H9 (cell line): ENCODE measurements at regions not wholly inside any gene's neighbourhood (a gene's known extent, or its start where the extent isn't known, plus 50 kb on each side); places are given as distances from the start of the nearest gene placed in this dataset.

Experiments used
- DNase-seq: peaks from one replicate; pipeline ENCODE4 v3.0.0-alpha.2; 2017
- H2AFZ ChIP-seq: one replicate; pipeline ENCODE4 v1.6.1; 2013; ENCODE audit warnings: mild to moderate bottlenecking, low read length, control low read depth, moderate library complexity
- H2AK5ac ChIP-seq: 2 replicates; pipeline ENCODE4 v1.6.1; 2013; ENCODE audit warnings: low read length, control low read depth, mixed read lengths; ENCODE audit not compliant: insufficient read length
- H2BK120ac ChIP-seq: one replicate; pipeline ENCODE4 v1.6.1; 2013; ENCODE audit warnings: low read depth, mild to moderate bottlenecking, low read length, control low read depth, inconsistent platforms; ENCODE audit not compliant: poor library complexity, severe bottlenecking
- H2BK12ac ChIP-seq: 2 replicates; pipeline ENCODE4 v1.6.1; 2013; ENCODE audit warnings: low read length, control low read depth, mixed read lengths, low read depth; ENCODE audit not compliant: insufficient read length
- H2BK15ac ChIP-seq: 2 replicates; pipeline ENCODE4 v1.6.1; 2013; ENCODE audit warnings: low read depth, low read length, control low read depth
- H2BK20ac ChIP-seq: one replicate; pipeline ENCODE4 v1.6.1; 2013; ENCODE audit warnings: low read depth, mild to moderate bottlenecking, low read length, control low read depth, inconsistent platforms; ENCODE audit not compliant: poor library complexity, severe bottlenecking
- H2BK5ac ChIP-seq: 2 replicates; pipeline ENCODE4 v1.6.1; 2013; ENCODE audit warnings: low read length, control low read depth, mixed read lengths; ENCODE audit not compliant: insufficient read length
- H3K14ac ChIP-seq: 2 replicates; pipeline ENCODE4 v1.6.1; 2013; ENCODE audit warnings: low read length, control low read depth; ENCODE audit not compliant: insufficient read depth
- H3K18ac ChIP-seq: 2 replicates; pipeline ENCODE4 v1.6.1; 2013; ENCODE audit warnings: low read depth, mild to moderate bottlenecking, mixed read lengths, low read length, control low read depth; ENCODE audit not compliant: insufficient read length
- H3K23ac ChIP-seq: 2 replicates; pipeline ENCODE4 v1.6.1; 2013; ENCODE audit warnings: low read length, control low read depth, mixed read lengths, low read depth; ENCODE audit not compliant: insufficient read length
- H3K23me2 ChIP-seq: 2 replicates; pipeline ENCODE4 v1.6.1; 2013; ENCODE audit warnings: low read depth, mild to moderate bottlenecking, mixed read lengths, low read length, control low read depth; ENCODE audit not compliant: insufficient read length, poor library complexity, severe bottlenecking
- H3K27ac ChIP-seq: 2 replicates; pipeline ENCODE4 v1.5.1; 2013; ENCODE audit warnings: low read length, control low read depth, mixed read lengths, low read depth; ENCODE audit not compliant: insufficient read length
- H3K27me3 ChIP-seq: 2 replicates; pipeline ENCODE4 v1.6.1; 2013; ENCODE audit warnings: low read length, control low read depth, inconsistent platforms; ENCODE audit not compliant: insufficient read depth
- H3K4ac ChIP-seq: 2 replicates; pipeline ENCODE4 v1.6.1; 2013; ENCODE audit warnings: low read depth, mild to moderate bottlenecking, control low read depth, inconsistent platforms, low read length, moderate library complexity
- H3K4me1 ChIP-seq: 2 replicates; pipeline ENCODE4 v1.6.1; 2013; ENCODE audit warnings: low read length, control low read depth, inconsistent platforms; ENCODE audit not compliant: insufficient read depth
- H3K4me2 ChIP-seq: 2 replicates; pipeline ENCODE4 v1.6.1; 2013; ENCODE audit warnings: low read length, control low read depth, mixed read lengths; ENCODE audit not compliant: insufficient read length, insufficient read depth
- H3K56ac ChIP-seq: 2 replicates; pipeline ENCODE4 v1.6.1; 2013; ENCODE audit warnings: low read depth, mild to moderate bottlenecking, mixed read lengths, low read length, control low read depth; ENCODE audit not compliant: insufficient read length
- H3K79me1 ChIP-seq: 2 replicates; pipeline ENCODE4 v1.6.1; 2013; ENCODE audit warnings: low read depth, mild to moderate bottlenecking, moderate library complexity, low read length, control low read depth, inconsistent platforms; ENCODE audit not compliant: insufficient read depth, poor library complexity, severe bottlenecking
- H3K79me2 ChIP-seq: 2 replicates; pipeline ENCODE4 v1.6.1; 2013; ENCODE audit warnings: low read length, control low read depth, inconsistent platforms; ENCODE audit not compliant: insufficient read depth
- H3K9ac ChIP-seq: 2 replicates; pipeline ENCODE4 v1.6.1; 2013; ENCODE audit warnings: low read length, control low read depth, mixed read lengths; ENCODE audit not compliant: insufficient read length; ENCODE audit errors: extremely low read depth
- H3K9me3 ChIP-seq: one replicate; pipeline ENCODE4 v1.6.1; 2013; ENCODE audit warnings: low read depth, low read length, inconsistent platforms; ENCODE audit not compliant: control insufficient read depth
- H3T11ph ChIP-seq: one replicate; pipeline ENCODE4 v1.6.1; 2013; ENCODE audit warnings: mild to moderate bottlenecking, low read length, control low read depth, inconsistent platforms
- H4K20me1 ChIP-seq: one replicate; pipeline ENCODE4 v1.6.1; 2013; ENCODE audit not compliant: control insufficient read depth, insufficient read length, insufficient read depth
- H4K5ac ChIP-seq: 2 replicates; pipeline ENCODE4 v1.6.1; 2013; ENCODE audit warnings: low read depth, mild to moderate bottlenecking, mixed read lengths, low read length, control low read depth; ENCODE audit not compliant: insufficient read length
- H4K8ac ChIP-seq: replicated peaks from 2 replicates; pipeline ENCODE4 v1.6.1; 2013; ENCODE audit warnings: low read length, control low read depth, mixed read lengths, low read depth; ENCODE audit not compliant: insufficient read length
- H4K91ac ChIP-seq: 2 replicates; pipeline ENCODE4 v1.6.1; 2013; ENCODE audit warnings: low read depth, mild to moderate bottlenecking, moderate library complexity, mixed read lengths, low read length, control low read depth; ENCODE audit not compliant: insufficient read length
- H3K27ac Mint-ChIP-seq, 3 experiments: 2 replicates in 2 of 3; 3 replicates in 1 of 3; pipeline ENCODE4 v1.8.0; 2020 to 2021; ENCODE audit warnings: mixed read lengths in 3 of 3, mild to moderate bottlenecking in 1 of 3, moderate library complexity in 1 of 3
- H3K27me3 Mint-ChIP-seq: 2 replicates; pipeline ENCODE4 v1.8.0; 2021; ENCODE audit warnings: low read depth, mild to moderate bottlenecking, moderate library complexity, mixed read lengths
- H3K36me3 Mint-ChIP-seq, 3 experiments: 2 replicates in 2 of 3; 3 replicates in 1 of 3; pipeline ENCODE4 v1.8.0; 2020 to 2021; ENCODE audit warnings: low read depth in 3 of 3, mixed read lengths in 3 of 3; ENCODE audit not compliant: insufficient read depth in 1 of 3
- H3K4me1 Mint-ChIP-seq, 2 experiments: 2 replicates each; pipeline ENCODE4 v1.8.0; 2020; ENCODE audit warnings: mixed read lengths in 2 of 2
- H3K4me3 Mint-ChIP-seq, 2 experiments: 2 replicates in 1 of 2; 3 replicates in 1 of 2; pipeline ENCODE4 v1.8.0; 2020 to 2021; ENCODE audit warnings: mild to moderate bottlenecking in 2 of 2, mixed read lengths in 2 of 2, moderate library complexity in 1 of 2
- H3K9me3 Mint-ChIP-seq, 2 experiments: 2 replicates in 1 of 2; 3 replicates in 1 of 2; pipeline ENCODE4 v1.8.0; 2020; ENCODE audit warnings: mild to moderate bottlenecking in 2 of 2, mixed read lengths in 2 of 2, moderate library complexity in 1 of 2
- WGBS: extraction: QIAGEN DNeasy Blood & Tissue Kit; methylation state at CpG from one replicate; pipeline ENCODE4 v1.1.7; 2013; ENCODE audit warnings: missing lambda C conversion rate, low lambda C conversion rate, mixed read lengths; ENCODE audit not compliant: insufficient read length; ENCODE audit errors: extremely low coverage; 5-methylcytosine and 5-hydroxymethylcytosine counted together
- TF ChIP-seq, protein P1 (sequence below): fragments of 200-600 bp; sonication (generic); conservative IDR thresholded peaks from 3 replicates; pipeline ENCODE4 v1.8.0; 2021; ENCODE audit warnings: antibody characterized with exemption, mild to moderate bottlenecking

DNA sequence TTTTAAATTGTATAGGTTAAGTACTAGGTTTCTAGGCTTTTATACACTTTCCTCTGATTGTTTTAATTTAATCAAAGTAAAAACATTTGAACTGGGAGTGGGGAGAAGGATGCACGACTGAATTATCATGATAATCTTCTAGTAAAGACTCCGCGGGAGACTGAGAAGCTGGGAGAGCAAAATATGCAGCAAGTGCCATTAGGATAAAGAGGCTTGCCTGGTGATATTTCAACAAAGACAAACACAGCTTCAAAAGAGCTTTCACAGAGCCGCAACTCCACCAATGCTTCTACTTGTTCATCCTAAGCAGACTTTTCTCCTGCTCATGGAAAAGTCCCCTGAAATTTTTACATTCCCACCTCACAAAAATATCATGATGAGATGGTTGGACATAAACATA, 239.0 kb upstream of the PTBP2 start:
- H2AK5ac ChIP-seq, result no peak overlapping the region
- no peaks in the 10 kb centered on the region for H3K9me3 ChIP-seq
- H3K27me3 ChIP-seq, result peaks cover 16% of the 10 kb centered on the region
- Mint-ChIP-seq H3K27me3 (peaks cover 61% of the 10 kb centered on the region), H3K4me3 (peak overlapping the region; percentile 16 to 44; a peak in 3 of 5 replicates), H3K9me3 (peaks cover 0 to 3% of the 10 kb centered on the region in 2 experiments; a peak in 1 of 5 replicates), H3K27ac (peak overlapping the region in 1 of 3 experiments; percentile 2; a peak in 1 of 7 replicates), H3K36me3 (peaks cover 0 to 2% (median 2%) of the 10 kb centered on the region in 3 experiments; a peak in 4 of 7 replicates), H3K4me1 (peaks cover 27 to 31% of the 10 kb centered on the region in 2 experiments)
- peak overlapping the region; percentile 8 for H3K4me2 ChIP-seq
- no peaks in the 10 kb centered on the region for H4K20me1 ChIP-seq
- no peak overlapping the region for H2BK120ac ChIP-seq
- no peak overlapping the region for H2BK5ac ChIP-seq
- no peak overlapping the region for H3K9ac ChIP-seq
- no peak overlapping the region for H3K4ac ChIP-seq
- no peak overlapping the region for H3K18ac ChIP-seq
- TF ChIP-seq, protein P1, sequence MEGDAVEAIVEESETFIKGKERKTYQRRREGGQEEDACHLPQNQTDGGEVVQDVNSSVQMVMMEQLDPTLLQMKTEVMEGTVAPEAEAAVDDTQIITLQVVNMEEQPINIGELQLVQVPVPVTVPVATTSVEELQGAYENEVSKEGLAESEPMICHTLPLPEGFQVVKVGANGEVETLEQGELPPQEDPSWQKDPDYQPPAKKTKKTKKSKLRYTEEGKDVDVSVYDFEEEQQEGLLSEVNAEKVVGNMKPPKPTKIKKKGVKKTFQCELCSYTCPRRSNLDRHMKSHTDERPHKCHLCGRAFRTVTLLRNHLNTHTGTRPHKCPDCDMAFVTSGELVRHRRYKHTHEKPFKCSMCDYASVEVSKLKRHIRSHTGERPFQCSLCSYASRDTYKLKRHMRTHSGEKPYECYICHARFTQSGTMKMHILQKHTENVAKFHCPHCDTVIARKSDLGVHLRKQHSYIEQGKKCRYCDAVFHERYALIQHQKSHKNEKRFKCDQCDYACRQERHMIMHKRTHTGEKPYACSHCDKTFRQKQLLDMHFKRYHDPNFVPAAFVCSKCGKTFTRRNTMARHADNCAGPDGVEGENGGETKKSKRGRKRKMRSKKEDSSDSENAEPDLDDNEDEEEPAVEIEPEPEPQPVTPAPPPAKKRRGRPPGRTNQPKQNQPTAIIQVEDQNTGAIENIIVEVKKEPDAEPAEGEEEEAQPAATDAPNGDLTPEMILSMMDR, result no peak
- no peak overlapping the region for H2BK20ac ChIP-seq
- H2BK12ac ChIP-seq, result no peak overlapping the region
- no peak overlapping the region for H2BK15ac ChIP-seq
- H3K23ac ChIP-seq, result no peak overlapping the region
- no peak overlapping the region for H4K91ac ChIP-seq
- no peak overlapping the region for H3K14ac ChIP-seq
- H2AFZ ChIP-seq, result no peak overlapping the region
- no peaks in the 10 kb centered on the region for H3K79me1 ChIP-seq
- no peak overlapping the region for H4K8ac ChIP-seq
- no peaks in the 10 kb centered on the region for H3K79me2 ChIP-seq
- no peak overlapping the region for H3T11ph ChIP-seq
- peaks cover 3% of the 10 kb centered on the region; the same call in 1 of the 2 replicates for H3K4me1 ChIP-seq
- no peak overlapping the region for H4K5ac ChIP-seq
- no peaks in the 10 kb centered on the region for H3K23me2 ChIP-seq
- no peak overlapping the region for H3K56ac ChIP-seq
- no peak for DNase-seq
- H3K27ac ChIP-seq, result no peak overlapping the region
- no CpG with 5 or more reads among the region's 4 CpGs for WGBS
